ENCODE measurements at regions not wholly inside any gene's neighbourhood (a gene's known extent, or its start where the extent isn't known, plus 50 kb on each side); places are given as distances from the start of the nearest gene placed in this dataset.

GRCh38 chr13:22120646-22121045 is 449.8 kb downstream of the FGF9 start:
- CTCF ChIA-PET: no interaction called here

DNA sequence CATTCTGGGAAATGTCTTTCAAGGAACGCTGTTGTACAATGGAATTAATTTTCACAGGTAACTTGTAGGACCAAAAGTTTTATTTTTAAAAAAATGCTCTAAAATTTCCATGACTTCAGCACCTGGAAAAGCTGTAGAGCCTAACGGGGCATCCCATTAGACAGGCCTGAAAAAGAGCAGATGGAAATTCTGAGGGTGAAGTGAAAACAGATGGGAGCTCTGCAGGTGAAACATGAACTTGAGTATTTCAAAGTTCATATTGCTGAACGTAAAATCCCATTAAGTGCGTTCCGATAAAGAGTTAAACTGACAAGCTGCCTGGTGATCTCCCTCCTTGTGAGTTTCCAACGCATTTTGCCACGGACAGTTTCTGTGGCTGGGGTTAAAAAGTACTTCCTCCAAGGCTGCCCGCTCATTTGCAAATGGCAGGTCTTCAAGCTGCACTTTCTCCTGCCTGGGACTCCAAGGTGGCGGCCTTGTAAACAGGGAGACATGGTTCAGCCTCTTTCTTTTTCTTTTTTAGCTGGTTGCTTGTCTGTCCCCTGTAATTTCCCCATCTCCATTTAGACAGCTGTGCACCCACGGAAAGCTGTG is 450.4 kb downstream of the FGF9 start:
- H3K27me3 Mint-ChIP-seq: no peaks in the 10 kb centered on the region
- no peak overlapping the region for H3K4me3 Mint-ChIP-seq
- no peak overlapping the region for H3K27ac Mint-ChIP-seq
- DNase-seq (no peak), ATAC-seq (ENCODE audit: low read depth) (no peak)
- TF ChIP-seq, protein P1, sequence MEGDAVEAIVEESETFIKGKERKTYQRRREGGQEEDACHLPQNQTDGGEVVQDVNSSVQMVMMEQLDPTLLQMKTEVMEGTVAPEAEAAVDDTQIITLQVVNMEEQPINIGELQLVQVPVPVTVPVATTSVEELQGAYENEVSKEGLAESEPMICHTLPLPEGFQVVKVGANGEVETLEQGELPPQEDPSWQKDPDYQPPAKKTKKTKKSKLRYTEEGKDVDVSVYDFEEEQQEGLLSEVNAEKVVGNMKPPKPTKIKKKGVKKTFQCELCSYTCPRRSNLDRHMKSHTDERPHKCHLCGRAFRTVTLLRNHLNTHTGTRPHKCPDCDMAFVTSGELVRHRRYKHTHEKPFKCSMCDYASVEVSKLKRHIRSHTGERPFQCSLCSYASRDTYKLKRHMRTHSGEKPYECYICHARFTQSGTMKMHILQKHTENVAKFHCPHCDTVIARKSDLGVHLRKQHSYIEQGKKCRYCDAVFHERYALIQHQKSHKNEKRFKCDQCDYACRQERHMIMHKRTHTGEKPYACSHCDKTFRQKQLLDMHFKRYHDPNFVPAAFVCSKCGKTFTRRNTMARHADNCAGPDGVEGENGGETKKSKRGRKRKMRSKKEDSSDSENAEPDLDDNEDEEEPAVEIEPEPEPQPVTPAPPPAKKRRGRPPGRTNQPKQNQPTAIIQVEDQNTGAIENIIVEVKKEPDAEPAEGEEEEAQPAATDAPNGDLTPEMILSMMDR (IDR thresholded peaks at IDR 0.05): no peak
- H3K9me3 Mint-ChIP-seq: no peaks in the 10 kb centered on the region
- H3K36me3 Mint-ChIP-seq (ENCODE audit: low read depth): no peaks in the 10 kb centered on the region
- ChIA-PET POLR2A (no interaction called here), CTCF (no interaction called here)
- intact Hi-C loops (cut with micrococcal nuclease): no loop called here
- peaks cover 26% of the 10 kb centered on the region for H3K4me1 Mint-ChIP-seq

More at GRCh38 chr13:22120646-22121045, 449.8 kb downstream of the FGF9 start:
- no peak for ATAC-seq (ENCODE audit: low read depth)
- TF ChIP-seq, protein P1 (IDR thresholded peaks at IDR 0.05): no peak
- no peak overlapping the region for H3K27ac Mint-ChIP-seq
- DNase-seq: no peak
- no peaks in the 10 kb centered on the region for H3K27me3 Mint-ChIP-seq
- POLR2A ChIA-PET: no interaction called here
- no peak overlapping the region for H3K4me3 Mint-ChIP-seq
- H3K4me1 Mint-ChIP-seq: peaks cover 26% of the 10 kb centered on the region
- no peaks in the 10 kb centered on the region for H3K36me3 Mint-ChIP-seq (ENCODE audit: low read depth)
- intact Hi-C loops (cut with micrococcal nuclease): no loop called here
- no peaks in the 10 kb centered on the region for H3K9me3 Mint-ChIP-seq

- Mint-ChIP-seq H3K9me3 (peaks cover 5% of the 10 kb centered on the region), H3K27me3 (no peaks in the 10 kb centered on the region), H3K27ac (peak overlapping the region; percentile 68), H3K36me3 (ENCODE audit: low read depth) (no peaks in the 10 kb centered on the region), H3K4me3 (peak overlapping the region; percentile 26), H3K4me1 (peaks cover 30% of the 10 kb centered on the region)
- TF ChIP-seq, protein P1 (IDR thresholded peaks at IDR 0.05): no peak
- POLR2A ChIA-PET: interaction anchor here (0.6 kb wide), 1 partner anchor 34 kb away, joined by 4 read pairs; no protein-coding TSS in a partner anchor
- intact Hi-C loops (cut with micrococcal nuclease): loop anchor here (1.0 to 5.0 kb wide), 2 partner anchors 11 to 64 kb away; no protein-coding TSS in a partner anchor
- no peak for DNase-seq
- CTCF ChIA-PET: no interaction called here
- ATAC-seq (ENCODE audit: low read depth): peak; percentile 97
Measured at GRCh38 chr13:22126433-22127021, 455.7 kb downstream of the FGF9 start.

GRCh38 chr13:22127277-22128164 is 456.6 kb downstream of the FGF9 start:
- ATAC-seq (ENCODE audit: low read depth) (no peak), DNase-seq (no peak)
- Mint-ChIP-seq H3K4me3 (no peak overlapping the region), H3K9me3 (peaks cover 5% of the 10 kb centered on the region), H3K36me3 (ENCODE audit: low read depth) (no peaks in the 10 kb centered on the region), H3K27ac (no peak overlapping the region), H3K4me1 (peaks cover 26% of the 10 kb centered on the region), H3K27me3 (no peaks in the 10 kb centered on the region)
- intact Hi-C loops (cut with micrococcal nuclease): loop anchor here (5.0 kb wide), 1 partner anchor 65 kb away; no protein-coding TSS in a partner anchor
- TF ChIP-seq, protein P1 (IDR thresholded peaks at IDR 0.05): no peak
- ChIA-PET CTCF (no interaction called here), POLR2A (no interaction called here)
